ENCODE measurements at regions not wholly inside any gene's neighbourhood (a gene's known extent, or its start where the extent isn't known, plus 50 kb on each side); places are given as distances from the start of the nearest gene placed in this dataset.

DNA sequence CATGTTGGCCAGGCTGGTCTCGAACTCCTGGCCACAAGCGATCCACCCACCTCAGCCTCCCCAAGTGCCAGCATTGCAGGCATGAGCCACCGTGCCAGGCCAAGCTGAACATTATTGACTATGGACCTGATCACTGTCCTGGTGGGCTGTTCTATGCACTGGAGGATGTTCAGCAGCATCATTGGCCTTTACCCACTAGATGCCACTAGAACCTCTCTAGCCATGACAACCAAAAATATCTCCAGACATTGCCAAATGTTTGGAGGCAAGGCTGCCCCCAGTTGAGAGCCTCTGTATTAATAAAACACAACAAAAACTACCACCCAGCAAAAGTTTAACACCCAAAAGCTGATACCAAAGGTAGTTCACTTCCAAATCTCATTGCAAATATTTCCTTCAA, 110.8 kb upstream of the SOD1 start:
- TF ChIP-seq, protein P1, sequence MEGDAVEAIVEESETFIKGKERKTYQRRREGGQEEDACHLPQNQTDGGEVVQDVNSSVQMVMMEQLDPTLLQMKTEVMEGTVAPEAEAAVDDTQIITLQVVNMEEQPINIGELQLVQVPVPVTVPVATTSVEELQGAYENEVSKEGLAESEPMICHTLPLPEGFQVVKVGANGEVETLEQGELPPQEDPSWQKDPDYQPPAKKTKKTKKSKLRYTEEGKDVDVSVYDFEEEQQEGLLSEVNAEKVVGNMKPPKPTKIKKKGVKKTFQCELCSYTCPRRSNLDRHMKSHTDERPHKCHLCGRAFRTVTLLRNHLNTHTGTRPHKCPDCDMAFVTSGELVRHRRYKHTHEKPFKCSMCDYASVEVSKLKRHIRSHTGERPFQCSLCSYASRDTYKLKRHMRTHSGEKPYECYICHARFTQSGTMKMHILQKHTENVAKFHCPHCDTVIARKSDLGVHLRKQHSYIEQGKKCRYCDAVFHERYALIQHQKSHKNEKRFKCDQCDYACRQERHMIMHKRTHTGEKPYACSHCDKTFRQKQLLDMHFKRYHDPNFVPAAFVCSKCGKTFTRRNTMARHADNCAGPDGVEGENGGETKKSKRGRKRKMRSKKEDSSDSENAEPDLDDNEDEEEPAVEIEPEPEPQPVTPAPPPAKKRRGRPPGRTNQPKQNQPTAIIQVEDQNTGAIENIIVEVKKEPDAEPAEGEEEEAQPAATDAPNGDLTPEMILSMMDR (conservative IDR thresholded peaks at IDR 0.05) = no peak; the same call in 1 of the 2 replicates
- TF ChIP-seq ZFX (IDR thresholded peaks at IDR 0.05) = no peak

Data from C4-2B (cell line).